ENCODE measurements at regions not wholly inside any gene's neighbourhood (a gene's known extent, or its start where the extent isn't known, plus 50 kb on each side); places are given as distances from the start of the nearest gene placed in this dataset.

DNA sequence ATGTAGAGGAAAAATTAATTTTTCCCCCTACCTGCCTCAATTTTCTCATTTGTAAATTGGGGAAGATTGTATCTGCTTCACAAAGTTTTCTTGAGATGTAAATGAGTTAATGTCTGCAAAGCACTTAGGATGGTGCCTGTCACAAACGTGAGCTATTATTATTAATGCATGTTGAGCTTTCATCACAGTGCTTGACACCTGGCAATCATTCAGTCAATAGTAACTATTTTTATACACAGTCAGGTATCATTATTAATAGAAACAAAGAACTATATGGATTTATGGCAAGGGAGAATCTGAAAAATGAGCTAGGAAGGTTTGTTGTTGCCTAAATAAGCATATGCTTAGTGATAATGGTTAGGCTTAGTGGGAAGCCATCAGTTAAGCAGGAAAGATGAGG, 238.2 kb upstream of the GRM7 start:
- TF ChIP-seq EZH2phosphoT487 (IDR thresholded peaks at IDR 0.05; ENCODE audit: borderline replicate concordance), result no peak
- TF ChIP-seq, protein P1, sequence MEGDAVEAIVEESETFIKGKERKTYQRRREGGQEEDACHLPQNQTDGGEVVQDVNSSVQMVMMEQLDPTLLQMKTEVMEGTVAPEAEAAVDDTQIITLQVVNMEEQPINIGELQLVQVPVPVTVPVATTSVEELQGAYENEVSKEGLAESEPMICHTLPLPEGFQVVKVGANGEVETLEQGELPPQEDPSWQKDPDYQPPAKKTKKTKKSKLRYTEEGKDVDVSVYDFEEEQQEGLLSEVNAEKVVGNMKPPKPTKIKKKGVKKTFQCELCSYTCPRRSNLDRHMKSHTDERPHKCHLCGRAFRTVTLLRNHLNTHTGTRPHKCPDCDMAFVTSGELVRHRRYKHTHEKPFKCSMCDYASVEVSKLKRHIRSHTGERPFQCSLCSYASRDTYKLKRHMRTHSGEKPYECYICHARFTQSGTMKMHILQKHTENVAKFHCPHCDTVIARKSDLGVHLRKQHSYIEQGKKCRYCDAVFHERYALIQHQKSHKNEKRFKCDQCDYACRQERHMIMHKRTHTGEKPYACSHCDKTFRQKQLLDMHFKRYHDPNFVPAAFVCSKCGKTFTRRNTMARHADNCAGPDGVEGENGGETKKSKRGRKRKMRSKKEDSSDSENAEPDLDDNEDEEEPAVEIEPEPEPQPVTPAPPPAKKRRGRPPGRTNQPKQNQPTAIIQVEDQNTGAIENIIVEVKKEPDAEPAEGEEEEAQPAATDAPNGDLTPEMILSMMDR (conservative IDR thresholded peaks at IDR 0.05; ENCODE audit: low read length), result no peak

Measured in Loucy (cell line).